Psoas muscle (tissue), 7 donors: ENCODE measurements at regions not wholly inside any gene's neighbourhood (a gene's known extent, or its start where the extent isn't known, plus 50 kb on each side); places are given as distances from the start of the nearest gene placed in this dataset.

ENCODE experiments used
- ATAC-seq, 4 donors: fragments of 200-7000 bp; cut with Tn5 transposase; one replicate each; pipeline ENCODE4 v1.9.1; 2020; ENCODE audit warnings: moderate library complexity in 3 of 4, mild to moderate bottlenecking in 2 of 4
- DNase-seq, 2 donors: peaks; one replicate each; pipeline ENCODE4 v3.0.0-alpha.2; 2020
- H3K27ac ChIP-seq: fragments of 200-600 bp; one replicate; pipeline ENCODE4 v1.8.0; 2022
- H3K27me3 ChIP-seq, 3 donors: fragments of 200-600 bp in 1 of 3; one replicate each; pipeline versions ENCODE4 v1.6.1 to v1.8.0; 2013 to 2022; ENCODE audit warnings: low read length in 2 of 3, mild to moderate bottlenecking in 2 of 3, moderate library complexity in 1 of 3; ENCODE audit not compliant: insufficient read depth in 3 of 3
- H3K36me3 ChIP-seq, 2 donors: fragments of 200-600 bp in 1 of 2; one replicate each; pipeline versions ENCODE4 v1.6.1 to v1.8.0; 2013 to 2022; ENCODE audit warnings: low read depth in 1 of 2, mild to moderate bottlenecking in 1 of 2, moderate library complexity in 1 of 2; ENCODE audit not compliant: insufficient read depth in 1 of 2
- H3K4me1 ChIP-seq: fragments of 200-600 bp; one replicate; pipeline ENCODE4 v1.8.0; 2022
- H3K4me3 ChIP-seq: fragments of 200-600 bp; one replicate; pipeline ENCODE4 v1.8.0; 2022; ENCODE audit warnings: mild to moderate bottlenecking
- H3K9me3 ChIP-seq: fragments of 200-600 bp; one replicate; pipeline ENCODE4 v1.8.0; 2022
- WGBS, 3 donors: extraction: QIAGEN DNeasy Blood & Tissue Kit; methylation state at CpG; one replicate each; pipeline versions ENCODE4 v1.1.6 to v1.1.7; 2013; 5-methylcytosine and 5-hydroxymethylcytosine counted together
- intact Hi-C, 2 donors: fragments of 100-400 bp; cut with DNase I; formaldehyde crosslinking; loops; one replicate each; pipeline versions ENCODE4 v1.11.0 to v1.14.2; 2022
- TF ChIP-seq, protein P1 (sequence below): fragments of 200-600 bp; IDR thresholded peaks from one replicate; pipeline ENCODE4 v1.8.0; 2022; ENCODE audit warnings: antibody characterized with exemption
- donor health status: healthy with polysubstance abuse.
- donor health status: DM: no; HTN: no; CAD: no; lungs with moderate emphysema.
- donor health status: Bipolar disorder and iron deficiency.
- donor health status: healthy.
- donor health status: DM: yes; HTN: yes; CAD: no.
- donor health status: DM: no; HTN: no; CAD: no.
- donor health status: DM: yes; HTN: yes; CAD: no.

DNA sequence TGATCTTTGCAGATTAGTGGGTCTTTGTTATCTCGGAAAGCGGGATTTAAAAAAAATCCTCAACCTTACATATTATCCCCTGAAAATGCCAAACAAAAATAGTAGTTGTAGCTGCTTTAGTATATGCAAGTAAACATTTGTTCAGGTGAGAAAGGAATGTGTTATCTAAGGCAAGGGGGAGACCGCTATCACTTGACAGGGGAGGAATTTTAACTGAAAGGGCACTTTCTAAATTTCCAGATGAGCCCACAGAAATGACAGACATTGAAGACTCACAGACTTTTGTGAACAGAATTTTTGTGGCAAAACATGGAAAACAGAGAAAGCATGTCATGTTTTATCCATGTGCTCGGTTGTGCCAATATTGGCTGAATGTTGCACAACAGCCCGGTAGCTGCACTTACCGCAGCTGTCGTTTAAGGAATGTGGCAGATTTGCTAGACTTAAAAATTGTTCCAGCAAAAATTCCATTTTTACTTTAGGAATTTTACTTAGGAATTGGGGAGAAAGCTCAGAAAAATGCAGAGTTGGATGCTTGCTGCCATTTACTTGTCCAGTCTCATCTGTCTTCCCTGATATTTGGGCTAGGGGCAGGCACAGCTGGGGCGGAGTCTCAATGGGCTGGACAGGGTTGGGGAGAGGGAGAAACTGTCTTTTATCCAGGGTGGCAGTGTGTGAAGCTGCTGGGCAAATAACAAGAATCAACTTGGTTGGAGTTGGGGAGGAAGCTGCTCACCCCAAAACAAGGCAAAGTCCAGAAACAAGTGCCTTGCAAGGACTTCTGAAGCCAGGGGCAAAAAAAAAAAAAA, 94.6 kb upstream of the RPS6KA3 start:
- Histone ChIP-seq H3K4me1 (peaks cover 23% of the 10 kb centered on the region), H3K4me3 (peak overlapping the region; percentile 11), H3K36me3 (no peaks in the 10 kb centered on the region), H3K9me3 (no peaks in the 10 kb centered on the region), H3K27me3 (peaks cover 0 to 5% (median 0%) of the 10 kb centered on the region in 3 donors), H3K27ac (peak overlapping the region; percentile 84)
- TF ChIP-seq, protein P1, sequence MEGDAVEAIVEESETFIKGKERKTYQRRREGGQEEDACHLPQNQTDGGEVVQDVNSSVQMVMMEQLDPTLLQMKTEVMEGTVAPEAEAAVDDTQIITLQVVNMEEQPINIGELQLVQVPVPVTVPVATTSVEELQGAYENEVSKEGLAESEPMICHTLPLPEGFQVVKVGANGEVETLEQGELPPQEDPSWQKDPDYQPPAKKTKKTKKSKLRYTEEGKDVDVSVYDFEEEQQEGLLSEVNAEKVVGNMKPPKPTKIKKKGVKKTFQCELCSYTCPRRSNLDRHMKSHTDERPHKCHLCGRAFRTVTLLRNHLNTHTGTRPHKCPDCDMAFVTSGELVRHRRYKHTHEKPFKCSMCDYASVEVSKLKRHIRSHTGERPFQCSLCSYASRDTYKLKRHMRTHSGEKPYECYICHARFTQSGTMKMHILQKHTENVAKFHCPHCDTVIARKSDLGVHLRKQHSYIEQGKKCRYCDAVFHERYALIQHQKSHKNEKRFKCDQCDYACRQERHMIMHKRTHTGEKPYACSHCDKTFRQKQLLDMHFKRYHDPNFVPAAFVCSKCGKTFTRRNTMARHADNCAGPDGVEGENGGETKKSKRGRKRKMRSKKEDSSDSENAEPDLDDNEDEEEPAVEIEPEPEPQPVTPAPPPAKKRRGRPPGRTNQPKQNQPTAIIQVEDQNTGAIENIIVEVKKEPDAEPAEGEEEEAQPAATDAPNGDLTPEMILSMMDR = no peak
- intact Hi-C loops = loop anchor here in 1 of 2 donors (5.0 kb wide), 2 partner anchors 34 to 94 kb away; partner anchors contain the start of gene RPS6KA3
- ATAC-seq (peak in 1 of 4 donors; percentile 51), DNase-seq (peak; percentile 17 to 57)
- 35 to 37% (median 35%) methylated on average over 8 of the region's 8 CpGs for WGBS, 3 donors

DNA sequence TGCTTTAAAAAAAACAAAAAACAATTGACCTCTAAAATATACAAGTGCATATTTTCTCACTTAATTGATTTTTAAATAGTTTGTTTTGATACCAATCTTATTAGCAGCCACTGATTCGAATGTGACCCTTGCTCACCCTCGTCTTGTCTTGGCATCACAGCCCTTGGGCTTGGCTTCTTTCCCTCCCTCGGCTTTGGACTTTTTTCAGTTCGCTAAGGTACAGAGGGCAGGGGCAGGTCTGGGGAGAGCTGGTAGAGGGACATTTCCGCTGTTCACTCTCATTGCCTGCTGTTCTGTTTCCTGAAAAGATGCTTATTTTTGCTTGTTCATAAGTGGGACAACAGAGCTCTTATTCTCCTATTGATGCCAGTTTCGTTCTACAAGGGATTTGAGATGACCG, 88.5 kb upstream of the RPS6KA3 start:
- Histone ChIP-seq H3K27me3 (peaks cover 0 to 3% (median 0%) of the 10 kb centered on the region in 3 donors), H3K36me3 (no peaks in the 10 kb centered on the region), H3K9me3 (no peaks in the 10 kb centered on the region), H3K4me3 (no peak overlapping the region), H3K27ac (no peak overlapping the region), H3K4me1 (no peaks in the 10 kb centered on the region)
- WGBS, 3 donors = 40 to 69% (median 49%) methylated on average over 7 of the region's 7 CpGs
- intact Hi-C loops = no loop called here
- DNase-seq (no peak), ATAC-seq (no peak)
- TF ChIP-seq, protein P1 = no peak

DNA sequence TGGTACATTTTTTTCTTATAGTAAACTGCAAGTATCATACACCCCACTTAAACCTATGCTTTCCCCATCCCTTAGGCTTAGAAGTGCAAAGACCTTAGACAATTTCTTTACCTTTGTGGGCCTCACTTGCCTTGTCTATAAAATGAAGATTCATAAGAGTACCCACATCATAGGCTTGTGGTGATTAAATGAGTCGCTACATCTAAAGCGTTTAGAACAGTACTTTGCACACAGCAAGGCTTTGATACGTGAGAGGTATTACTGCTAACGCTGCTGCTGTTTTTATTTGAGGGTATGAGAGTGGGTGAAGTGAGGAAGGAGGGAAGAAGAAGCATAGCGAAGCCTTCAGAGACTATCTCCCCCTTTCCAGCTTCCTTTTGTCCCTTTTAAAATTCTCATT, 87.8 kb upstream of the RPS6KA3 start:
- intact Hi-C loops = no loop called here
- 72 to 94% (median 94%) methylated on average over 5 of the region's 5 CpGs for WGBS, 3 donors

DNA sequence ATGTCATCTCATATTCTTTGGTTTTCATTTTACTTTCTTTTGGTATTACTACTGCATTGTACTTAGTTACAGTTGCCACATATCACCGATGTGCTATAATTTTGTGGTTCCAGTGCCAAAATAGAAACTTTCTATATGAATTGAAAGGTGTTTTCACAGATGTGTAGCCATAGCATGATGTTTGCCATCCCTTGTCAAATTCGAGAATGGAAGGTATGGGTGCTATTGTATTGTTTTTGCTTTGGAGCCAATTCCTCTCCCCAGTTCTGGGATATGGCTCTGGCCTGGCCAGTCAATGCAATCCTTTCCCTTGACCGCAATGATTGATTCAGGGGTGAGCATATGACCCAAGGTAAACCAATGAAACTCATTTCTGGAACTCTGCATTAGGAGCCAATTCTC, 86.2 kb upstream of the RPS6KA3 start:
- Histone ChIP-seq H3K9me3 (no peaks in the 10 kb centered on the region), H3K4me3 (no peak overlapping the region), H3K4me1 (no peaks in the 10 kb centered on the region), H3K36me3 (no peaks in the 10 kb centered on the region), H3K27me3 (no peaks in the 10 kb centered on the region), H3K27ac (no peak overlapping the region)
- intact Hi-C loops = no loop called here
- TF ChIP-seq, protein P1 = no peak
- ATAC-seq = no peak
- DNase-seq = no peak
- 80 to 98% (median 95%) methylated on average over 3 of the region's 3 CpGs for WGBS, 3 donors

More for the DNA sequence above, 87.8 kb upstream of the RPS6KA3 start:
- no peaks in the 10 kb centered on the region for H3K4me1 ChIP-seq
- H3K27me3 ChIP-seq = no peaks in the 10 kb centered on the region
- TF ChIP-seq, protein P1 = no peak
- no peak overlapping the region for H3K27ac ChIP-seq
- H3K9me3 ChIP-seq = no peaks in the 10 kb centered on the region
- H3K4me3 ChIP-seq = no peak overlapping the region
- H3K36me3 ChIP-seq = no peaks in the 10 kb centered on the region
- ATAC-seq (no peak), DNase-seq (no peak)
